ENCODE measurements at regions not wholly inside any gene's neighbourhood (a gene's known extent, or its start where the extent isn't known, plus 50 kb on each side); places are given as distances from the start of the nearest gene placed in this dataset.

- ATAC-seq: no peak
- DNase-seq (ENCODE audit: low read depth, low spot score): no peak
- intact Hi-C loops (cut with micrococcal nuclease; ENCODE audit: unreplicated experiment): no loop called here
- TF ChIP-seq REST (IDR thresholded peaks at IDR 0.05; ENCODE audit: insufficient read depth in 1 of 2, low read depth in 2 of 2, low read length in 1 of 2) (no peak), CTCF (IDR thresholded peaks at IDR 0.05) (no peak), SIN3A (IDR thresholded peaks at IDR 0.05; ENCODE audit: borderline replicate concordance, insufficient read depth, low read depth, low read length) (no peak), POLR2AphosphoS5 (IDR thresholded peaks at IDR 0.05; ENCODE audit: low read depth, low read length) (no peak), TCF7L2 (IDR thresholded peaks at IDR 0.05; ENCODE audit: low read depth, low read length) (no peak)
- in situ Hi-C loops (cut with HindIII; ENCODE audit: low pct_unique_long_range_greater_than_20kb, low sequenced_read_pairs): no loop called here
- no peaks in the 10 kb centered on the region for H3K27me3 ChIP-seq (ENCODE audit: control insufficient read depth, insufficient read depth, low read length)
- CTCF ChIA-PET: no interaction called here
- H3K36me3 ChIP-seq (ENCODE audit: control insufficient read depth, insufficient read depth, low read length): no peaks in the 10 kb centered on the region
- no peak overlapping the region for H3K4me3 ChIP-seq (ENCODE audit: low read depth in 2 of 2, low read length in 2 of 2)
- no peaks in the 10 kb centered on the region; the same call in 1 of the 2 replicates for H3K4me1 ChIP-seq (ENCODE audit: control insufficient read depth, insufficient read depth, low read length)
- no TSS peak for BruUV-seq (replicated peaks)
- POLR2A ChIA-PET: interaction anchor here (0.7 kb wide), 1 partner anchor 1715 kb away, joined by 3 read pairs; no protein-coding TSS in a partner anchor
- no peak overlapping the region for H3K27ac ChIP-seq (ENCODE audit: low read length)
- no peaks in the 10 kb centered on the region for H3K9me3 ChIP-seq (ENCODE audit: control insufficient read depth, insufficient read depth, low read depth, low read length)
Observed at GRCh38 chr20:56748476-56749377, 119.6 kb downstream of the TFAP2C start.

- no TSS peak for BruUV-seq (replicated peaks)
- ChIA-PET CTCF (no interaction called here), POLR2A (no interaction called here)
- no peaks in the 10 kb centered on the region for H3K9me3 ChIP-seq (ENCODE audit: control insufficient read depth, insufficient read depth, low read depth, low read length)
- DNase-seq (ENCODE audit: low read depth, low spot score) (no peak), ATAC-seq (peak; percentile 48; the same call in 1 of the 2 replicates)
- H3K27me3 ChIP-seq (ENCODE audit: control insufficient read depth, insufficient read depth, low read length): no peaks in the 10 kb centered on the region
- TF ChIP-seq SIN3A (IDR thresholded peaks at IDR 0.05; ENCODE audit: borderline replicate concordance, insufficient read depth, low read depth, low read length) (no peak), REST (IDR thresholded peaks at IDR 0.05; ENCODE audit: insufficient read depth in 1 of 2, low read depth in 2 of 2, low read length in 1 of 2) (no peak), TCF7L2 (IDR thresholded peaks at IDR 0.05; ENCODE audit: low read depth, low read length) (no peak), CTCF (IDR thresholded peaks at IDR 0.05) (no peak), POLR2AphosphoS5 (IDR thresholded peaks at IDR 0.05; ENCODE audit: low read depth, low read length) (no peak)
- H3K4me3 ChIP-seq (ENCODE audit: low read depth in 2 of 2, low read length in 2 of 2): no peak overlapping the region
- H3K27ac ChIP-seq (ENCODE audit: low read length): no peak overlapping the region
- in situ Hi-C loops (cut with HindIII; ENCODE audit: low pct_unique_long_range_greater_than_20kb, low sequenced_read_pairs): no loop called here
- no peaks in the 10 kb centered on the region; the same call in 1 of the 2 replicates for H3K4me1 ChIP-seq (ENCODE audit: control insufficient read depth, insufficient read depth, low read length)
- no peaks in the 10 kb centered on the region for H3K36me3 ChIP-seq (ENCODE audit: control insufficient read depth, insufficient read depth, low read length)
- intact Hi-C loops (cut with micrococcal nuclease; ENCODE audit: unreplicated experiment): no loop called here
Observed at GRCh38 chr20:56750430-56750829, 121.3 kb downstream of the TFAP2C start.
